H1 (cell line): ENCODE measurements at regions not wholly inside any gene's neighbourhood (a gene's known extent, or its start where the extent isn't known, plus 50 kb on each side); places are given as distances from the start of the nearest gene placed in this dataset.

Experiments
- CTCF ChIA-PET: fragments of 300-600 bp; sonication (Branson Sonifier 250); formaldehyde crosslinking; loops from one replicate; lab custom pipeline; 2021; ENCODE audit not compliant: partially characterized antibody; lab: Charles Lee
- POLR2A ChIA-PET: fragments of 300-600 bp; sonication (Branson Sonifier 250); formaldehyde crosslinking; loops from one replicate; lab custom pipeline; 2021; ENCODE audit warnings: inconsistent platforms; ENCODE audit not compliant: partially characterized antibody; lab: Charles Lee
- DNase-seq, 2 experiments: peaks; one replicate each; pipeline versions ENCODE4 v3.0.0 to v3.0.0-alpha.2; 2010 to 2022; ENCODE audit warnings: low spot score in 2 of 2, low read depth in 1 of 2, mixed read lengths in 1 of 2
- FAIRE-seq: peaks from 2 replicates; lab custom pipeline; 2011; peaks lifted over from hg19 to GRCh38; lab: Jason Lieb, UNC
- H2AFZ ChIP-seq: 2 replicates; pipeline ENCODE4 v1.8.1; 2012; ENCODE audit warnings: low read length, inconsistent platforms
- H2AK5ac ChIP-seq: 2 replicates; pipeline ENCODE4 v1.6.1; 2013; ENCODE audit warnings: low read depth, low read length
- H2BK120ac ChIP-seq: replicated peaks from 2 replicates; pipeline ENCODE3; 2013; ENCODE audit warnings: low read depth, low read length, inconsistent platforms
- H2BK12ac ChIP-seq: 2 replicates; pipeline ENCODE4 v1.6.1; 2013; ENCODE audit warnings: low read depth, low read length
- H2BK15ac ChIP-seq: 2 replicates; pipeline ENCODE4 v1.6.1; 2013; ENCODE audit warnings: low read length
- H2BK20ac ChIP-seq: 2 replicates; pipeline ENCODE4 v1.6.1; 2013; ENCODE audit warnings: low read length
- H2BK5ac ChIP-seq: 2 replicates; pipeline ENCODE4 v1.6.1; 2013; ENCODE audit warnings: low read depth, low read length
- H3K14ac ChIP-seq: 2 replicates; pipeline ENCODE4 v1.6.1; 2013; ENCODE audit warnings: inconsistent platforms; ENCODE audit not compliant: insufficient read length
- H3K18ac ChIP-seq: 2 replicates; pipeline ENCODE4 v1.6.1; 2013; ENCODE audit warnings: low read length; ENCODE audit errors: extremely low read depth
- H3K23ac ChIP-seq: 2 replicates; pipeline ENCODE4 v1.6.1; 2013; ENCODE audit warnings: inconsistent platforms; ENCODE audit not compliant: insufficient read length
- H3K23me2 ChIP-seq: 2 replicates; pipeline ENCODE4 v1.6.1; 2013; ENCODE audit warnings: low read depth, low read length
- H3K27ac ChIP-seq: 2 replicates; pipeline ENCODE4 v1.6.1; 2011; ENCODE audit warnings: low read depth, low read length, inconsistent platforms
- H3K27me3 ChIP-seq, 4 experiments: replicated peaks in 1 of 4; 1 replicate in 1 of 4; 2 replicates in 3 of 4; pipeline versions ENCODE4 v1.6.1 to v1.8.1; 2011 to 2013; ENCODE audit warnings: low read length in 3 of 4, mild to moderate bottlenecking in 3 of 4, inconsistent platforms in 2 of 4, mixed read lengths in 2 of 4, moderate library complexity in 1 of 4; ENCODE audit not compliant: control insufficient read depth in 3 of 4, insufficient read depth in 3 of 4; ENCODE audit errors: extremely low read depth in 1 of 4
- H3K36me3 ChIP-seq, 4 experiments: 2 replicates each; pipeline versions ENCODE4 v1.6.1 to v1.8.1; 2011 to 2013; ENCODE audit warnings: mild to moderate bottlenecking in 4 of 4, low read length in 3 of 4, moderate library complexity in 2 of 4, control low read depth in 1 of 4, inconsistent platforms in 1 of 4; ENCODE audit not compliant: insufficient read depth in 4 of 4, control insufficient read depth in 2 of 4
- H3K4ac ChIP-seq: replicated peaks from 2 replicates; pipeline ENCODE3; 2013; ENCODE audit warnings: low read length, low read depth, mixed read lengths, inconsistent platforms; ENCODE audit not compliant: insufficient read length
- H3K4me1 ChIP-seq, 4 experiments: replicated peaks in 1 of 4; 1 replicate in 1 of 4; 2 replicates in 3 of 4; pipeline versions ENCODE4 v1.6.1 to v1.8.1; 2011 to 2013; ENCODE audit warnings: low read length in 3 of 4, inconsistent platforms in 2 of 4, mixed read lengths in 1 of 4; ENCODE audit not compliant: insufficient read depth in 4 of 4, control insufficient read depth in 3 of 4
- H3K4me2 ChIP-seq, 2 experiments: 2 replicates each; pipeline versions ENCODE4 v1.6.1 to v1.8.1; 2011 to 2013; ENCODE audit warnings: low read depth in 2 of 2, low read length in 2 of 2, control low read depth in 1 of 2, inconsistent platforms in 1 of 2, mild to moderate bottlenecking in 1 of 2; ENCODE audit not compliant: insufficient read depth in 1 of 2
- H3K4me3 ChIP-seq, 4 experiments: fragments of 200-600, 300-600 bp in 1 of 4; sonication (generic), shearing (Covaris generic), sonication (Bioruptor Twin) in 1 of 4; 2 replicates each; pipeline versions ENCODE4 v1.5.1 to v1.8.1; 2011 to 2016; ENCODE audit warnings: low read length in 4 of 4, low read depth in 3 of 4, control low read depth in 2 of 4, inconsistent platforms in 2 of 4, mild to moderate bottlenecking in 2 of 4, mixed read lengths in 1 of 4, moderate library complexity in 1 of 4; ENCODE audit not compliant: insufficient read depth in 2 of 4; ENCODE audit errors: extremely low read depth in 1 of 4
- H3K56ac ChIP-seq: replicated peaks from 2 replicates; pipeline ENCODE3; 2013; ENCODE audit warnings: low read depth, mild to moderate bottlenecking, mixed read lengths, low read length, inconsistent platforms; ENCODE audit not compliant: insufficient read length
- H3K79me1 ChIP-seq: 2 replicates; pipeline ENCODE4 v1.6.1; 2013; ENCODE audit warnings: low read depth, low read length, control low read depth
- H3K79me2 ChIP-seq, 2 experiments: 2 replicates each; pipeline versions ENCODE4 v1.6.1 to v1.8.1; 2012 to 2013; ENCODE audit warnings: low read length in 2 of 2, mild to moderate bottlenecking in 2 of 2, inconsistent platforms in 1 of 2; ENCODE audit not compliant: insufficient read depth in 2 of 2, control insufficient read depth in 1 of 2
- H3K9ac ChIP-seq, 4 experiments: replicated peaks in 1 of 4; 1 replicate in 1 of 4; 2 replicates in 3 of 4; pipeline versions ENCODE4 v1.6.1 to v1.8.1; 2011 to 2013; ENCODE audit warnings: low read depth in 3 of 4, low read length in 3 of 4, control low read depth in 2 of 4, mild to moderate bottlenecking in 2 of 4, moderate library complexity in 2 of 4, inconsistent platforms in 1 of 4; ENCODE audit errors: extremely low read depth in 1 of 4
- H3K9me3 ChIP-seq, 2 experiments: 2 replicates each; pipeline versions ENCODE4 v1.6.1 to v1.8.1; 2012 to 2013; ENCODE audit warnings: mild to moderate bottlenecking in 2 of 2, moderate library complexity in 2 of 2, control low read depth in 1 of 2, inconsistent platforms in 1 of 2, low read depth in 1 of 2, low read length in 1 of 2, mixed read lengths in 1 of 2; ENCODE audit not compliant: insufficient read depth in 2 of 2
- H4K20me1 ChIP-seq, 2 experiments: replicated peaks in 1 of 2; 2 replicates each; pipeline versions ENCODE3 to v1.8.1; 2011 to 2013; ENCODE audit warnings: inconsistent platforms in 2 of 2, low read length in 2 of 2, mild to moderate bottlenecking in 1 of 2; ENCODE audit not compliant: insufficient read depth in 2 of 2, control insufficient read depth in 1 of 2
- H4K5ac ChIP-seq: 2 replicates; pipeline ENCODE4 v1.6.1; 2013; ENCODE audit warnings: low read length, low read depth, mixed read lengths, inconsistent platforms; ENCODE audit not compliant: insufficient read length
- H4K8ac ChIP-seq: 2 replicates; pipeline ENCODE4 v1.8.0; 2013; ENCODE audit warnings: mild to moderate bottlenecking, moderate library complexity, low read length, inconsistent platforms; ENCODE audit not compliant: insufficient read depth; ENCODE audit errors: extremely low read depth
- H4K91ac ChIP-seq: replicated peaks from 2 replicates; pipeline ENCODE3; 2013; ENCODE audit warnings: low read length, mixed read lengths, inconsistent platforms; ENCODE audit not compliant: insufficient read length
- CBX8 ChIP-seq: fragments of 300-800, 300-1000 bp; sonication (generic); IDR thresholded peaks from 2 replicates; pipeline ENCODE4 v1.7.1; 2016; ENCODE audit warnings: low read depth, low read length, borderline replicate concordance
- CTBP2 ChIP-seq: IDR thresholded peaks from 2 replicates; pipeline ENCODE4 v1.7.0; 2011; ENCODE audit warnings: borderline replicate concordance, mild to moderate bottlenecking, moderate library complexity, mixed read lengths, low read length; ENCODE audit not compliant: insufficient read depth, insufficient read length
- EP300 ChIP-seq, 2 experiments: IDR thresholded peaks; 1 replicate in 1 of 2; 2 replicates in 1 of 2; pipeline ENCODE4 v1.6.1; 2011 to 2012; ENCODE audit warnings: low read depth in 2 of 2, low read length in 2 of 2, mild to moderate bottlenecking in 2 of 2, borderline replicate concordance in 1 of 2, inconsistent platforms in 1 of 2, moderate library complexity in 1 of 2
- FOSL1 ChIP-seq: IDR thresholded peaks from 2 replicates; pipeline ENCODE4 v1.6.1; 2011; ENCODE audit warnings: mild to moderate bottlenecking, low read depth, low read length, moderate library complexity; ENCODE audit not compliant: insufficient read depth
- JUN ChIP-seq: IDR thresholded peaks from 2 replicates; pipeline ENCODE4 v1.6.1; 2011; ENCODE audit warnings: low read depth, mild to moderate bottlenecking, improper control_type of control experiment, low read length
- MAFK ChIP-seq: IDR thresholded peaks from 2 replicates; pipeline ENCODE4 v1.6.1; 2012; ENCODE audit warnings: low read depth, mild to moderate bottlenecking, improper control_type of control experiment, low read length
- SAP30 ChIP-seq: fragments of 300-600 bp; sonication (generic); IDR thresholded peaks from 2 replicates; pipeline ENCODE4 v1.7.1; 2012; ENCODE audit warnings: low read length, moderate library complexity, mild to moderate bottlenecking, inconsistent platforms; ENCODE audit not compliant: insufficient read depth, insufficient replicate concordance
- SIRT6 ChIP-seq: IDR thresholded peaks from one replicate; pipeline ENCODE4 v1.7.1; 2012; ENCODE audit warnings: low read length, inconsistent platforms
- SP4 ChIP-seq: IDR thresholded peaks from 2 replicates; pipeline ENCODE4 v1.6.1; 2012; ENCODE audit warnings: low read length, inconsistent platforms
- WGBS, 2 experiments: shearing (Covaris generic) in 1 of 2; methylation state at CpG; one replicate each; pipeline versions ENCODE4 v1.1.6 to v1.1.7; 2013 to 2015; ENCODE audit warnings: low lambda C conversion rate in 2 of 2, mixed read lengths in 2 of 2, inconsistent platforms in 1 of 2, low coverage in 1 of 2, missing lambda C conversion rate in 1 of 2; ENCODE audit not compliant: insufficient replicate concordance in 2 of 2, insufficient coverage in 1 of 2, insufficient read length in 1 of 2; ENCODE audit errors: extremely low coverage in 1 of 2, missing lambda C conversion rate in 1 of 2; 5-methylcytosine and 5-hydroxymethylcytosine counted together

DNA sequence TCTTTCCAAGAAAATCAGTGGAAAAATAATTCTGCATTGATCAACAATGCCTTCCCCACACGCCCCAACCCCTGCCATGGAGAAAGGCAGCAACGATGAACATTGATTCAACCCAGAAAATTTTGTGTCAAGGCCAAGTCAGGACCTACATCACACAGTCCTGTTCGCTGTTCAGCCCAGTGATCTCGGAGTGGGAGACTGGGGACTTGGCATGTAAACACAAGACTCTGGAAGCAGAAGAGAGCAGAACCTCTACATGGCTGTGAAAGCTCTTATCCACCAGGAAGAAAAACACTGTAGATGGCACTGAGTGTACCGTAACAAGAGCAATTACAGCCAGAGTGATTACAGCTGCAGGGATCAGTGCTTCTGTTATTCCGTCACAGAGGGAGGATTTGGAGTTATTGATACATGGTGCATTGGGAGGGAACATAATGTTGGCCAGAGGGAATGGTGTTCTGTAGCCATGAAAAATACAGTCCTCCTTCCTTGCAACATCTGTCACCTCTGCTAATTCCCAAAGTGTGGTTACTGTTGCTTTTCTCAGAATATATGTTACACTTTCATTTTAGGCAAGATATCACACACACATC lies 136.6 kb downstream of the IQUB start:
- 93% methylated on average over 6 of the region's 6 CpGs; no CpG with 5 or more reads in 1 of the 2 experiments for WGBS, 2 experiments
- no peaks in the 10 kb centered on the region for H4K20me1 ChIP-seq
- no peak overlapping the region for H2BK120ac ChIP-seq
- TF ChIP-seq MAFK (no peak), FOSL1 (no peak), CTBP2 (no peak), SIRT6 (no peak), SP4 (no peak), CBX8 (no peak), EP300 (IDR thresholded peaks at IDR 0.05; ENCODE audit: borderline replicate concordance in 1 of 2, low read depth in 2 of 2, low read length in 2 of 2) (no peak), SAP30 (no peak), JUN (no peak)
- no peaks in the 10 kb centered on the region for H3K9me3 ChIP-seq
- no peaks in the 10 kb centered on the region for H3K27me3 ChIP-seq
- no peak for FAIRE-seq
- no peak for DNase-seq
- H3K9ac ChIP-seq, result no peak overlapping the region
- no peak overlapping the region for H4K8ac ChIP-seq
- ChIA-PET POLR2A (no interaction called here), CTCF (interaction anchor here (1.0 kb wide), 1 partner anchor 31 kb away, joined by 5 read pairs; no protein-coding TSS in a partner anchor)
- no peak overlapping the region for H2AK5ac ChIP-seq
- no peaks in the 10 kb centered on the region for H3K79me2 ChIP-seq
- H3K23me2 ChIP-seq, result no peaks in the 10 kb centered on the region
- no peak overlapping the region for H3K14ac ChIP-seq
- no peak overlapping the region; the same call in 1 of the 2 replicates for H3K27ac ChIP-seq
- no peak overlapping the region for H3K4me2 ChIP-seq
- no peak overlapping the region for H3K56ac ChIP-seq
- no peak overlapping the region for H3K18ac ChIP-seq
- H3K23ac ChIP-seq, result no peak overlapping the region
- no peak overlapping the region for H4K5ac ChIP-seq
- H3K4ac ChIP-seq, result no peak overlapping the region
- H3K4me3 ChIP-seq, result no peak overlapping the region
- no peak overlapping the region for H2BK12ac ChIP-seq
- no peak overlapping the region for H4K91ac ChIP-seq
- H2BK20ac ChIP-seq, result no peak overlapping the region
- no peaks in the 10 kb centered on the region for H3K79me1 ChIP-seq
- H2BK15ac ChIP-seq, result no peak overlapping the region
- peak overlapping the region; percentile 55; the same call in 1 of the 2 replicates for H2AFZ ChIP-seq
- no peaks in the 10 kb centered on the region for H3K36me3 ChIP-seq
- H2BK5ac ChIP-seq, result no peak overlapping the region
- H3K4me1 ChIP-seq, result no peaks in the 10 kb centered on the region
